Esophagus muscularis mucosa (tissue), 4 donors: ENCODE measurements at regions not wholly inside any gene's neighbourhood (a gene's known extent, or its start where the extent isn't known, plus 50 kb on each side); places are given as distances from the start of the nearest gene placed in this dataset.
A peak's percentile ranks its signal among the peaks of the same experiment; 100 is the strongest.

Experiments used
- DNase-seq: peaks from one replicate; pipeline ENCODE4 v3.0.0-alpha.2; 2017; ENCODE audit errors: extremely low spot score
- H3K27ac ChIP-seq, 4 donors: fragments of 200-600 bp; sonication (generic); replicated peaks in 1 of 4; 1 replicate in 3 of 4; 2 replicates in 1 of 4; pipeline ENCODE4 v1.5.1; 2016 to 2019; ENCODE audit warnings: mild to moderate bottlenecking in 1 of 4
- H3K27me3 ChIP-seq, 4 donors: fragments of 200-600 bp; sonication (generic); one replicate each; pipeline versions ENCODE4 v1.5.1 to v1.6.0; 2016 to 2019
- H3K36me3 ChIP-seq, 4 donors: fragments of 200-600 bp; sonication (generic); one replicate each; pipeline ENCODE4 v1.5.1; 2016 to 2019
- H3K4me1 ChIP-seq, 4 donors: fragments of 200-600 bp; sonication (generic); one replicate each; pipeline ENCODE4 v1.5.1; 2016 to 2019
- H3K4me3 ChIP-seq, 4 donors: fragments of 200-600 bp; sonication (generic); 1 replicate in 2 of 4; 2 replicates in 2 of 4; pipeline ENCODE4 v1.5.1; 2016 to 2019; ENCODE audit warnings: mild to moderate bottlenecking in 4 of 4, moderate library complexity in 1 of 4
- H3K9me3 ChIP-seq, 4 donors: fragments of 200-600 bp; sonication (generic); 1 replicate in 3 of 4; 2 replicates in 1 of 4; pipeline ENCODE4 v1.5.1; 2016 to 2019
- EP300 ChIP-seq: sonication (generic); formaldehyde crosslinking; IDR thresholded peaks from one replicate; pipeline ENCODE4 v1.6.1; 2017; ENCODE audit warnings: antibody characterized with exemption
- POLR2A ChIP-seq: fragments of 450-650 bp; IDR thresholded peaks from one replicate; pipeline ENCODE4 v1.6.1; 2017; ENCODE audit warnings: antibody characterized with exemption, moderate library complexity, mild to moderate bottlenecking, low read depth
- POLR2AphosphoS5 ChIP-seq, 2 donors: sonication (generic); formaldehyde crosslinking; IDR thresholded peaks; one replicate each; pipeline ENCODE4 v1.6.1; 2017; ENCODE audit warnings: antibody characterized with exemption in 2 of 2
- WGBS: methylation state at CpG from one replicate; pipeline ENCODE4 v1.1.5; 2018; 5-methylcytosine and 5-hydroxymethylcytosine counted together
- intact Hi-C: fragments of 100-400 bp; cut with DNase I; formaldehyde crosslinking; loops from one replicate; pipeline ENCODE4 v1.15.1; 2023
- TF ChIP-seq, protein P1 (sequence below), 3 experiments: fragments of 200-600 bp in 2 of 3; fragments of 450-650 bp in 1 of 3; sonication (generic) in 2 of 3; IDR thresholded peaks; one replicate each; pipeline ENCODE4 v1.5.1; 2017 to 2019; ENCODE audit warnings: antibody characterized with exemption in 3 of 3, mild to moderate bottlenecking in 2 of 3, moderate library complexity in 1 of 3

DNA sequence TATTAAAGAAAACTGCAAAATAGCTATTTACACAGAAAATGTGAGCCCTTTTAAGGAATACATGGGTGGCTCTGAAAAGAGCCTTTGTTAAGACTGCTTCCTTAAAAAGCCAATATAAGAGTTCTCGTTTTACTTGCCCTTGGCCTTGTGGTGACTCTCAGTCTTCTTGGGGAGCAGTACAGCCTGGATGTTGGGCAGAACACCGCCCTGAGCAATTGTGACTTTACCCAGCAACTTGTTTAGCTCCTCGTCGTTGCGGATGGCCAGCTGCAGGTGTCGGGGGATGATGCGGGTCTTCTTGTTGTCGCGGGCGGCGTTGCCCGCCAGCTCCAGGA lies 111.5 kb downstream of the HFE start:
- no peaks in the 10 kb centered on the region for H3K9me3 ChIP-seq
- TF ChIP-seq POLR2AphosphoS5 (IDR thresholded peaks at IDR 0.05), result no peak
- no peak for TF ChIP-seq EP300
- no peak for TF ChIP-seq POLR2A
- TF ChIP-seq, protein P1, sequence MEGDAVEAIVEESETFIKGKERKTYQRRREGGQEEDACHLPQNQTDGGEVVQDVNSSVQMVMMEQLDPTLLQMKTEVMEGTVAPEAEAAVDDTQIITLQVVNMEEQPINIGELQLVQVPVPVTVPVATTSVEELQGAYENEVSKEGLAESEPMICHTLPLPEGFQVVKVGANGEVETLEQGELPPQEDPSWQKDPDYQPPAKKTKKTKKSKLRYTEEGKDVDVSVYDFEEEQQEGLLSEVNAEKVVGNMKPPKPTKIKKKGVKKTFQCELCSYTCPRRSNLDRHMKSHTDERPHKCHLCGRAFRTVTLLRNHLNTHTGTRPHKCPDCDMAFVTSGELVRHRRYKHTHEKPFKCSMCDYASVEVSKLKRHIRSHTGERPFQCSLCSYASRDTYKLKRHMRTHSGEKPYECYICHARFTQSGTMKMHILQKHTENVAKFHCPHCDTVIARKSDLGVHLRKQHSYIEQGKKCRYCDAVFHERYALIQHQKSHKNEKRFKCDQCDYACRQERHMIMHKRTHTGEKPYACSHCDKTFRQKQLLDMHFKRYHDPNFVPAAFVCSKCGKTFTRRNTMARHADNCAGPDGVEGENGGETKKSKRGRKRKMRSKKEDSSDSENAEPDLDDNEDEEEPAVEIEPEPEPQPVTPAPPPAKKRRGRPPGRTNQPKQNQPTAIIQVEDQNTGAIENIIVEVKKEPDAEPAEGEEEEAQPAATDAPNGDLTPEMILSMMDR (IDR thresholded peaks at IDR 0.05), result no peak
- no peak for DNase-seq
- intact Hi-C loops, result no loop called here
- peaks cover 0 to 18% (median 0%) of the 10 kb centered on the region in 4 donors for H3K27me3 ChIP-seq
- H3K27ac ChIP-seq, result peak overlapping the region; percentile 88 to 95 (median 94)
- WGBS, result 0% methylated on average over 11 of the region's 12 CpGs
- peak overlapping the region; percentile 62 to 67 (median 64) for H3K4me3 ChIP-seq
- no peaks in the 10 kb centered on the region for H3K36me3 ChIP-seq
- peaks cover 13 to 51% (median 41%) of the 10 kb centered on the region in 4 donors for H3K4me1 ChIP-seq

DNA sequence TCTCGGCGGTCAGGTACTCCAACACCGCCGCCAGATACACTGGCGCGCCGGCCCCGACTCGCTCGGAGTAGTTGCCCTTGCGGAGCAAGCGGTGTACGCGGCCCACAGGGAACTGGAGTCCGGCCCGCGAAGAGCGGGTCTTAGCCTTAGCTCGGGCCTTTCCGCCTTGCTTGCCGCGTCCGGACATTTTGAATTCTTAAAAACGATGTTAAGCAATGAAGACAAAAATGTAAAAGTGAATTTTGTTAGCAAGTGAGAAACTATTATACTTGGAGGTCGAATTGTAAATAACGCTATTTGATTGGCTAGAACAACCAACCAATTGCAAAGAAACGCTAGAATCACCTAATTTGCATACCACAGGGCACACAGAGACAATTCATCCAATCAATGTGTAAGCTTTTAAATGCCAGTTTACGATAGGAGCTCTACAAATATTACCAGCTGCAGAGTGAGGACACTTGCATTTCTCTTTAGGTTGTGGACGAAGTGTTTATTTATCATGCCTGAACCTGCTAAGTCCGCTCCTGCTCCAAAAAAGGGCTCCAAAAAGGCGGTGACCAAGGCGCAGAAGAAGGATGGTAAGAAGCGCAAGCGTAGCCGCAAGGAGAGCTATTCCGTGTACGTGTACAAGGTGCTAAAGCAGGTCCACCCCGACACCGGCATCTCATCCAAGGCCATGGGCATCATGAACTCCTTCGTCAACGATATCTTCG lies 112.0 kb downstream of the HFE start:
- intact Hi-C loops, result no loop called here
- DNase-seq, result peak; percentile 94
- Histone ChIP-seq H3K27me3 (peaks cover 0 to 20% (median 0%) of the 10 kb centered on the region in 4 donors), H3K27ac (peak overlapping the region; percentile 88 to 95 (median 94)), H3K4me3 (peak overlapping the region; percentile 62 to 67 (median 64)), H3K9me3 (no peaks in the 10 kb centered on the region), H3K36me3 (no peaks in the 10 kb centered on the region), H3K4me1 (peaks cover 14 to 55% (median 46%) of the 10 kb centered on the region in 4 donors)
- TF ChIP-seq POLR2AphosphoS5 (IDR thresholded peaks at IDR 0.05) (peak; percentile 88 to 99), POLR2A (peak; percentile 59), EP300 (no peak)
- TF ChIP-seq, protein P1 (IDR thresholded peaks at IDR 0.05), result no peak
- WGBS, result under 1% methylated on average over 24 of the region's 42 CpGs

DNA sequence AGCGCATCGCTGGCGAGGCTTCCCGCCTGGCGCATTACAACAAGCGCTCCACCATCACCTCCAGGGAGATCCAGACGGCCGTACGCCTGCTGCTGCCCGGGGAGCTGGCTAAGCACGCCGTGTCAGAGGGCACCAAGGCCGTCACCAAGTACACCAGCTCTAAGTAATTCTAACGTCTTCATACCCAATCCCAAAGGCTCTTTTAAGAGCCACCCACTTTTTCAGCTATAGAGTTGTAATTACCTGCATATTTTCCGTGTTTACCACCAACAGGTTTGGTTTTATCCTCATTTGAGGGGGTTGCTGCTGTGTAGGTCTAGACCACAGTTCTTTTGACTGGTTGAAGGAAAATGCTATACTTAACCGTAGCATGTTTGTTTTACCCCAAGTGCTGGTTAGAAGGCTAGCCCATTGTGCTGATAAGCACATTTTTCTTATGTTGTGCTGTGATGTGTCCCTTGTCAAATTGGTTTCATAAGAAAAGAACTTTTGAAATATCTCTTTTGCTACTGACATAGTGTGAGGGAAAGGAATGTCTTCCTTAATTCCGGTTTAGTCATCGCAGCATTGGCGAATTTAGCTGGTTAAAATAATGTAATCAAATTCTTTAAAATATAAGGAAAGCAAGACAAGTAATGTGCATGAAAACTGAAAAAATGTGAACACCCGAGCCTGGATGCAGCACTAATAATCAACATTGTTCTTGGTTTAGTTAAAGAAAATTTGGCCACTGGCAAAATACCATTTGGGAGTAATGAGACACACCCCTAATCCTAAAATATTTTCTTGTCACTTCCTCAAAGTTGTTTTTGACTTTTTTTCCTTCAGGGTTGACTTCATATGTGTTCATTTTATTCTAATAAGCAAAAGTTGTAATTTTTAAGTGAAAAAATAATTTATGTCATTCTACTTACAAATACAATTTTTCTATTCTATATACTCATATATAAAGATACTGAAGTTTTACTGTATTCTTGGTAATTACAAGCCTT lies 112.8 kb downstream of the HFE start:
- peaks cover 0 to 27% (median 0%) of the 10 kb centered on the region in 4 donors for H3K27me3 ChIP-seq
- no peak for DNase-seq

DNA sequence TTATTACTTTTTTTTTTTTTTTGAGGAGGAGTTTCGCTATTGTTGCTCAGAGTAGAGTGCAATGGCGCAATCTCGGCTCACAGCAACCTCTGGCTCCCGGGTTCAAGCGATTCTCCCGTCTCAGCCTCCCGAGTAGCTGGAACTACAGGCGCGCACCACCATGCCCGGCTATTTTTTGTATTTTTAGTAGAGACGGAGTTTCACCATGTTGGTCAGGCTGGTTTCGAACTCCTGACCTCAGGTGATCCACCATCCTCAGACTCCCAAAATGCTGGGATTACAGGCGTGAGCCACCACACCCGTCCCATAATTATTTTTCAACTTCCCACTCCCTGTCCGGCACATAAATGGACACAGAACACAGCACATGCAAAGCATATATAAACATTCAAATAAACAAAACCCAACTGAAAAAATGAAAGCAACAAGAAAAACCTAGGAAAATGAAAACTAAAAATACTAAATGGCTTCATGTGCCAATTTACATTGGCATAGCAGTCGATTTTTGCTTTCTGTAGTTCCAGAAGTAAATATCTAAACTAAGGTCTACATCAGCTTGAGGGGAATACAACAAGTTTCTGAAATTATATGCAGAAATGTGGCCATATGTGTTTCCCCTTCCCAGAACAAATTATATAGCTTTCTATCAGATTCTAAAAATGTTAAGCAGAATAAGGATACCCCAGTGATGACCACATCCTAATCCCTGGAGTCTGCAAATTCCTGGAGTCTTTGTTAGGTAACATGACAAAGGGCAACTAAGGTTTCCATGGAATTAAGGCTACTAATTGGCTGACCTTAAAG lies 113.9 kb downstream of the HFE start:
- peaks cover 0 to 29% (median 0%) of the 10 kb centered on the region in 4 donors for H3K27me3 ChIP-seq
- no peak overlapping the region for H3K27ac ChIP-seq
- H3K4me3 ChIP-seq, result no peak overlapping the region
- WGBS, result 95% methylated on average over 16 of the region's 16 CpGs
- H3K4me1 ChIP-seq, result peaks cover 8 to 47% (median 37%) of the 10 kb centered on the region in 4 donors
- no peak for DNase-seq
- intact Hi-C loops, result no loop called here
- H3K9me3 ChIP-seq, result no peaks in the 10 kb centered on the region
- no peaks in the 10 kb centered on the region for H3K36me3 ChIP-seq
- TF ChIP-seq POLR2A, result no peak
- TF ChIP-seq, protein P1 (IDR thresholded peaks at IDR 0.05), result no peak
- no peak for TF ChIP-seq EP300
- no peak for TF ChIP-seq POLR2AphosphoS5 (IDR thresholded peaks at IDR 0.05)

More for the DNA sequence above, 112.8 kb downstream of the HFE start:
- 10% methylated on average over 12 of the region's 20 CpGs for WGBS
- no peaks in the 10 kb centered on the region for H3K9me3 ChIP-seq
- TF ChIP-seq EP300 (no peak), POLR2AphosphoS5 (IDR thresholded peaks at IDR 0.05) (no peak), POLR2A (no peak)
- TF ChIP-seq, protein P1 (IDR thresholded peaks at IDR 0.05), result no peak
- intact Hi-C loops, result no loop called here
- peak overlapping the region; percentile 88 to 95 (median 94) for H3K27ac ChIP-seq
- peaks cover 9 to 47% (median 41%) of the 10 kb centered on the region in 4 donors for H3K4me1 ChIP-seq
- H3K36me3 ChIP-seq, result no peaks in the 10 kb centered on the region
- peak overlapping the region; percentile 62 to 67 (median 64) for H3K4me3 ChIP-seq
